Thoracic aorta (tissue), 2 donors: ENCODE measurements at regions not wholly inside any gene's neighbourhood (a gene's known extent, or its start where the extent isn't known, plus 50 kb on each side); places are given as distances from the start of the nearest gene placed in this dataset.

Experiments
- ATAC-seq: fragments of 150-250 bp; one replicate; pipeline ENCODE4 v1.8.0; 2017; ENCODE audit warnings: low read depth; ENCODE audit not compliant: insufficient number of reproducible peaks, low FRiP score
- DNase-seq: peaks from one replicate; pipeline ENCODE4 v3.0.0-alpha.2; 2020; ENCODE audit warnings: low spot score
- H3K27ac ChIP-seq, 2 donors: fragments of 200-600 bp; sonication (generic); 1 replicate in 1 of 2; 2 replicates in 1 of 2; pipeline ENCODE4 v1.5.1; 2016; ENCODE audit warnings: mild to moderate bottlenecking in 2 of 2, moderate library complexity in 2 of 2
- H3K27me3 ChIP-seq: fragments of 200-600 bp; sonication (generic); replicated peaks from 2 replicates; pipeline ENCODE4 v1.6.0; 2016; ENCODE audit warnings: mild to moderate bottlenecking; ENCODE audit not compliant: insufficient read depth
- H3K36me3 ChIP-seq: fragments of 200-600 bp; sonication (generic); one replicate; pipeline ENCODE4 v1.5.1; 2016
- H3K4me1 ChIP-seq, 2 donors: fragments of 200-600 bp; sonication (generic); 1 replicate in 1 of 2; 2 replicates in 1 of 2; pipeline versions ENCODE4 v1.5.1 to v1.6.0; 2016; ENCODE audit warnings: low read depth in 2 of 2, mild to moderate bottlenecking in 1 of 2; ENCODE audit not compliant: control insufficient read depth in 1 of 2
- H3K4me3 ChIP-seq: fragments of 200-600 bp; sonication (generic); 2 replicates; pipeline ENCODE4 v1.5.1; 2016; ENCODE audit warnings: mild to moderate bottlenecking
- H3K9me3 ChIP-seq: fragments of 200-600 bp; sonication (generic); 2 replicates; pipeline ENCODE4 v1.5.1; 2016
- CTCF ChIP-seq: fragments of 200-600 bp; sonication (generic); IDR thresholded peaks from one replicate; pipeline ENCODE4 v1.5.1; 2019; ENCODE audit warnings: antibody characterized with exemption

- H3K4me3 ChIP-seq = no peak overlapping the region
- H3K9me3 ChIP-seq = no peaks in the 10 kb centered on the region
- no peaks in the 10 kb centered on the region for H3K27me3 ChIP-seq
- DNase-seq (no peak), ATAC-seq (no peak)
- no peak for TF ChIP-seq CTCF
- no peak overlapping the region for H3K27ac ChIP-seq
- no peaks in the 10 kb centered on the region for H3K4me1 ChIP-seq
- no peaks in the 10 kb centered on the region for H3K36me3 ChIP-seq
Measured at GRCh38 chr9:90307167-90307833, 335.3 kb downstream of the DIRAS2 start.

- Histone ChIP-seq H3K4me3 (no peak overlapping the region), H3K27ac (no peak overlapping the region), H3K36me3 (no peaks in the 10 kb centered on the region), H3K27me3 (no peaks in the 10 kb centered on the region), H3K4me1 (no peaks in the 10 kb centered on the region), H3K9me3 (no peaks in the 10 kb centered on the region)
- TF ChIP-seq CTCF = no peak
- DNase-seq = no peak
- ATAC-seq = no peak
Measured at GRCh38 chr9:90307891-90308290, 334.7 kb downstream of the DIRAS2 start.

GRCh38 chr9:90308691-90309090 lies 333.9 kb downstream of the DIRAS2 start:
- Histone ChIP-seq H3K4me3 (no peak overlapping the region), H3K36me3 (no peaks in the 10 kb centered on the region), H3K9me3 (no peaks in the 10 kb centered on the region), H3K27ac (no peak overlapping the region), H3K4me1 (no peaks in the 10 kb centered on the region), H3K27me3 (no peaks in the 10 kb centered on the region)
- no peak for TF ChIP-seq CTCF
- no peak for ATAC-seq
- no peak for DNase-seq

GRCh38 chr9:90309809-90310520 lies 332.7 kb downstream of the DIRAS2 start:
- no peaks in the 10 kb centered on the region for H3K36me3 ChIP-seq
- H3K4me3 ChIP-seq = no peak overlapping the region
- H3K9me3 ChIP-seq = no peaks in the 10 kb centered on the region
- no peaks in the 10 kb centered on the region for H3K4me1 ChIP-seq
- DNase-seq = no peak
- TF ChIP-seq CTCF = no peak
- no peak for ATAC-seq
- no peaks in the 10 kb centered on the region for H3K27me3 ChIP-seq
- no peak overlapping the region for H3K27ac ChIP-seq

GRCh38 chr9:90310521-90310876 lies 332.1 kb downstream of the DIRAS2 start:
- no peak for TF ChIP-seq CTCF

More at GRCh38 chr9:90310521-90310876, 332.1 kb downstream of the DIRAS2 start:
- H3K27ac ChIP-seq = no peak overlapping the region
- DNase-seq (no peak), ATAC-seq (no peak)
- H3K4me1 ChIP-seq = no peaks in the 10 kb centered on the region
- no peak overlapping the region for H3K4me3 ChIP-seq
- H3K27me3 ChIP-seq = no peaks in the 10 kb centered on the region
- H3K36me3 ChIP-seq = no peaks in the 10 kb centered on the region
- no peaks in the 10 kb centered on the region for H3K9me3 ChIP-seq
